ENCODE measurements at regions not wholly inside any gene's neighbourhood (a gene's known extent, or its start where the extent isn't known, plus 50 kb on each side); places are given as distances from the start of the nearest gene placed in this dataset.
"Not testable (repeated sequence)": the region's sequence is repeated elsewhere in the genome, so short reads cannot be mapped to it uniquely, and the experiment has no call there.

DNA sequence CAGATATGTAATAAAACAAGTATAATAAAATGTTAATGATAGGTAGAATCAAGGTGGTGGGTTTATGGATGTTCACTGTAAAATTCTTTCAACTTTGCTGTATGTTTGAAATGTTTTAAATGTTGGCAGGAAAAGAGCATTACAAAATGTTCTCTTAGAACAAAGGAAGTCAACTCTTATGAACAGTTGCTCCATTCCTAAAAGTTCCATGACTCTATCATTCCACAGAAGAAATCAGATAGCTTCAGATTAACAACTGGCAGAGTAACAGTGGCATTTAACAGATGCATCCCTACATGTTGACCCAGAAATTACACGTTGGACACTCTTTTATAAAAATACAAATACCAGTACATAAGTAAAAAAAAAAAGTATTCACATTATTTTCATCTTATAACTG is 2023.7 kb downstream of the ARAP2 start:
- intact Hi-C loops (cut with DNase I), result no loop called here
- DNase-seq (ENCODE audit: low spot score), result no peak

DNA sequence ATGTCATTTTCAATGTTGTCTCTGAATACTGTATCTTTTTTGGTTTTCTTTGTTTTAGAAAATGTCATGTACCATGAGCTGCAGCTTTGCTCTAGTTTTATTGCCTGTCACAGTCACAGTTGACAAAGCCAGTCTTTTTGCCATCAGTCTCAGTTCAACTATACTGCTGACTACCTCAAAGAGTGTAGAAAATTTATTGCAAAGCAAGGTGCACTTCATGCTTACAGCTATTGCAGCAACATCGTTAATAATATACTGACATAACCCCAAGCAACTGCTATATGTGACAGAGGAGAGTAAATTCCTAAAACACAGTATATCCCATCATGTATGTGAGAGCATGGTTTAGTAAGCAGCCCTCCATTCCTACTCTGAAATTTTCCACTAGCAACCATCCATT is 2022.3 kb downstream of the ARAP2 start:
- intact Hi-C loops (cut with DNase I), result no loop called here
- no peak for DNase-seq (ENCODE audit: low spot score)

DNA sequence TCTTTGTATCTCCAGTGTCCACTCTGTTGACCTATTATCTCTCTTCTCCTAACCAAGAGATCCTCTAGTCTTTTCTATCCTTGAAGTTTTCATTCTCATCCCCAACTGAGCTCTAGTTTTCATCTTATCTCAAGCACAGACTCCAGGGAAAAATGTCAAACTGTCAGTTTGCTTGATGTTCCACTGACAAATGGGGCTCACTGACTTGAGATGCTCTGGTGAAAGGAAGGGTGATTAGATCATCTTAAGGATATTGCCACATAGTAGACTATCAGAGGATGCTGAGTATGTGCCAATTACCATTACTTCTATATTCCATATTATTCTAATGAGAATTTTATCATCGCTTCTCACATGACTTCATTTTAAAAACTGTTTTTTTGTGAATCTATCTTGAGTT is 2008.2 kb downstream of the ARAP2 start:
- intact Hi-C loops (cut with DNase I), result no loop called here
- no peak for DNase-seq (ENCODE audit: low spot score)

DNA sequence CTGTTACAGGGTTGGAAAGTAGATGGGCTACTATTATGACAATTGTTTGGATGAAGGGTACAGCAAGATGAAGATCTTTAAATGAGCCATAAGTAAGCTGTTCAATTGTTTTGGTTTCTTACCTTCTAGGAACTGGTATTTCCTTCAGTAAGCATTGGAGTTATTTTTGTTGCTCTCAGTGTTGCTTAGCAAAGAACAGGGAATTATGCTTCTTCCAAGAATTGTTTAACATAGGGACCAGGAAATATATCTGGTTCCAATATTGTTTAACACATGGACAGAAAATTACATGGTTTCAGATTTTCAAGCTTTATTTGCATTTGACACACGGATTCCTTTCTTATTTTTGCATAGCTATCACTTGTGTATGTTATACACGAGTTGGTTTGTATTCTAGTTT is 1999.0 kb downstream of the ARAP2 start:
- no peak for DNase-seq (ENCODE audit: low spot score)
- intact Hi-C loops (cut with DNase I), result no loop called here

DNA sequence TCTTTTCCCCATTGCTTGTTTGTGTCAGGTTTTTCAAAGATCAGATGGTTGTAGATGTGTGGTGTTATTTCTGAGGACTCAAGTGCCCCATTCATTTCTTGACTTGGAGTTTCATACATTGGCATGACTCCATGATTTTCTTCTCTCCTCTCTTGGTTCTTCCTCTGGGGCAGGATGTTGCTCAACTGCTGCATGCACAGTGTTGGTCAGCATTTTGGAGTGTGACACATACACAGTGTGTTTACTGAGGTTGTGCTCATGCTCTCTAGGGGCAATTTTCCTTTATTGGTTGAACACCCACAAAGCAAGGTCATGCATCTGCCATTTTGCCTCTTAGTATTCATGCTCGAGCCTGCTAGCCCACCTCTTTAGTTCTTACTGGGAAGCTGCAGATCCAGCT is 1993.8 kb downstream of the ARAP2 start:
- no peak for DNase-seq (ENCODE audit: low spot score)
- intact Hi-C loops (cut with DNase I), result no loop called here

DNA sequence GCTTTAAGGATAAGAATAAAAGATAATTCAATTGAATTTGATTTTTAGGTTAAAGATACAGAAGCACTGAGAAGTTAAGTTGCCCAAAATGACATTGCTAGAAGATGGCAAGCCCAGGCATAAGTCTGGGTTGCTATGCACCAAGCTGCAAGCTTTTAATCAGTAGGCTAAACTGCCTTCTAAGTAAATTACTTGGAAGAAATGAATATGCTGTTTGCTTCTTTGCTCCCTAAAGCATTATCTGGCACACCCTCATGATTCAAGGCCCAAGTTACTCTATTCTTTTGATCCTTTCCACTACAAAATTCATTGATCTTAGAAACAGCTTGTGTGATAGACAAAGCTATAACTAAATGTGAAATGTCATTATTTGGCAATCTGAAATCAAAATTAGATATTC is 1991.1 kb downstream of the ARAP2 start:
- intact Hi-C loops (cut with DNase I), result no loop called here
- no peak for DNase-seq (ENCODE audit: low spot score)

DNA sequence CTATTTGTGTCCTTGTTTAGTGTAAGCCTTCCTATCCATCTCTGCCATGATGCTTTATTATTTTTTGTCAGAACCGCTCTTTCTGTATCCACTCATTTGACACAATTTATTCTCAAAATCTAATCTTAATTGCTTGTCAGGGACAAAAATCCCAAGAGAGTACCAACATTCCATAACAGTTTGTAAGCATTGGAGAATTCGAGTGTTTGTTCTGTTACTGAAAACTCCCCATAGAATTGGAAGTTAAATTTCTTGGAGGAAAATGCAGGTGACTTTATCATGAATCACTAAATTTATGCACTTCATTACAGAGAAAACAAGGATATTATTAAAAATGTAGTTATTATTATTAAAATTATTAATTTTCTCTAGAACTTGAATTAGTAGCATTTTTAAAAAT is 1986.1 kb downstream of the ARAP2 start:
- DNase-seq (ENCODE audit: low spot score), result no peak
- intact Hi-C loops (cut with DNase I), result no loop called here

DNA sequence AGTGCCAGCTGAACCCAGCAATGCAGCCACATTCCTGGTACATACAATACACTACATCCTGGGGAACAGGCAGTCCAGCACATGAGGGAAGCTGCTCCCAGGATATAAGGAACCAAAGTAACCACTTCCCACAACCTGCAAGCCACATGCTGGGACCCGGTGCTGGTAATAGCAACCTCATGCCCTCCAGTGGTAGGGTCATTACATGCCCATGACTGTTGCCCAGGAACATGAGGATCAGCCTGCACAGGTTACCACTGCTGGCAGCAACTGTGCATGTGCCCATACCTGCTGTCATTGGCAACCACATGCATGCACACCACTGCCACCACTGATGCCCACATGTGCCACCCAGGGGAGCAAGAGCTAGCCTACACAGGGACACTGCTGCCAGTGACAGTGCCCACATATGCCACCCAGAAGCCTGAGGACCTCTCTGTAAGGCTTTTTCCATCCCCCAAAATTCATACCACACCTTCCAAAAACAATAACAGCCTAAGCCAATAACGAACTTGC is 1982.5 kb downstream of the ARAP2 start:
- intact Hi-C loops (cut with DNase I), result no loop called here
- DNase-seq (ENCODE audit: low spot score), result no peak

DNA sequence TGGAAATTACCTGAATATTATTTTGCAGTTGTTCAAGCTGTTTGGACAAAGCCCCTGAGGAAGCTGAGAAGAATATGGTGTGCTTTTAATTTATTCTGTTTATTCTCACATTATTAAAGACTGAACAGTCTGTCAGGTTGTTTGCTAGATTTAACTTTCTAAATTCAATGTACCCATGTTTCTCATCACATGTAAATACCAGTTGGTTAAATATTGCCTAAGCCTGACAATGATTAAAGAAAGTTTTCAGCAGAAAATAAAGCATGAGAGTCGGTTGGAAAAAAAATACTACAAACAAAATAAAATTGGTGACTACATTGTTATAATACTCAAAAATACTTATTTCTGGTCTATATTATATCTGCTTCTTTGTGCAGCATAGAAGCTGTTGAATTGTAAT is 1974.7 kb downstream of the ARAP2 start:
- intact Hi-C loops (cut with DNase I), result no loop called here
- no peak for DNase-seq (ENCODE audit: low spot score)

DNA sequence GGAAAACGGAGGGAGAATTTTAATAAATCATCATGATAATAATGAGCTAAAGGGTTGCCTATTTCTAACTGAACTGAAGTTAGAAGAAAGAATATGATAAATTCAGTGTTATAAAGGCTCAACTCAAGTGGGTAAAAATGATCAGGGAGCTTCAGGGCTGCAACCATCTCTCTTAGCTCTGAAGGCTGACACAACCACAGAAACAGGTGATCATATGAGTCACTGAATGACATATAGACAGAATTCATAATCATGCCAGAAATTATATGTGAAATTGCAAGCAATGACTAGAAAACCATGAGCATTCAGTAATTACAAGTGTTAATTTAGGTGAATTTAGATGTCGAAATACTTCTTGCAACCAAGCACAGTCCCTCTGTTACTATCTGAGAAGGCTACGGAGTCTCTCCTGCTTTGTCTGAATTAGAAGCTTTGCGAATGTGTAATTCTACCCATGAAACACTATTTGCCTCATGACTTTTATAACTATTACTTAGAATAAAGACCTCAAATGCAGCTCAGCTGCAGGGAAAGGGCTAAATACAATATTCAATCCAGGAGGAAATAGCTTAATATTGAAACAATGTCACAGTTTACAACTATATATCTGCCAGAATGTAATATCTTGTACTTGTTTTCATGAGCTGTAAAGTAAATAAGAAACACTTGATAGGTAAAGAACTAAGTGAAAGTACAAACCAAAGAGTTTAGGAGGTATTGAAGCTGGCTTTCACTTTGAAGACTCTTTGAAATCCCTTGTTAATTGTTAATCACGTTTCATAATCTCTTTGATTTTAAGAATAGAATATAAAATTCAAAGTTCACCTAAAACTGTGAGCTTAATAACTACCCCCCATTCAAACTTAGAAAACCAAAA is 1972.6 kb downstream of the ARAP2 start:
- intact Hi-C loops (cut with DNase I), result no loop called here
- no peak for DNase-seq (ENCODE audit: low spot score)

DNA sequence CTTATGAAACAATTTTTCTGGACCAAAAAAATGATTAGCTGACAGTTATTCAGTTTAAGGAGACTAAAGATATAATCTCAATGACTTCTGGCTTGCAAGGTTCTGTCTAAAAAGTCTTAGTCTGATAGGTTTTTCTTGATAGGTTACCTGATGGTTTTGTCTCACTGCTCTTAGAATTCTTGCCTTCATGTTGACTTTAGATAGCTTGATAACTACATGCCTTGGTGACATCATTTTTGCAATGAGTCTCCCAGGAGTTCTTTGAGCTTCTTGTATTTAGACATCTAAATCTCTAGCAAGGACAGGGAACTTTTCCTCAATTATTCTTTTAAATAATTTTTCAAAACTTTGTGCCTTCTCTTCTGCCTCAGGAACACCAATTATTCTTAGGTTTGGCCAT is 1965.3 kb downstream of the ARAP2 start:
- no peak for DNase-seq (ENCODE audit: low spot score)
- intact Hi-C loops (cut with DNase I), result no loop called here

DNA sequence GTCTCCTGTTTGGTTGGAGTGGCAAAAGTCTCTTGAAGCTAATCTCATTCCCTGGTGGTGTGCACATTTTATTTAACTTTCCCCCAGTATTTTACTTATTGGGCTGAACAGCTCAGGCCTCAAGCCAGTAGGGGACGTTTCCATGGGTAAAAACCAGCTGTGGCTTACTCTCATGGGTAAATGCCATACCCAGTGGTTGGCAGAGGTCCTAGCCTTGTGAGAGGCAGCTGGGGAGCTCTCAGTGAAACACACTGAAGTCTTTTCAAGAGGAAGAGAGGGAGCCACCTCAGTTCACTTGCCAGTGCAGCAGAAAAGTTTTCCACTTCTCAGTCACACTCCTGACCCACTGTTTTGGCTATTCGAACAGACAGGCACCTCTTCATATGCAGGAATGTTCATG is 1964.2 kb downstream of the ARAP2 start:
- intact Hi-C loops (cut with DNase I), result no loop called here
- no peak for DNase-seq (ENCODE audit: low spot score)

DNA sequence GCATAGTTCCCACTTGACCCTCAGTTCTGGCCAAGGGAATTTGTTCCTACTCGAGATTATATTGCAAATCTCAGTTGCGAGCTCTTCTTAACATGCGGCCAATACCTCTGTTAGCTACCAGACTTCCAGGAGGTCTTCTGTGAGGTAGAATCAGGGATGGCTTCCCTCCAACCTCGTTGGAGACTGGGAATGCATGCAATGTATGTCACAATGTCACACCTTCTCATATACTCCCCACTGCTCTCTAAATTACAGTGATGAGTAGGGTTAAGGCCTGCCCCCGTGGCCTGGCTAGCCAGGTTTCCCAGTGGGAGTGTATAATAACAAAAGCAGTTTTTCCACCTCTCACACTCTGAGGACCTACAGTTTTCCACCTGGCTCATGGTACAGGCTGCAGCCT is 1962.5 kb downstream of the ARAP2 start:
- DNase-seq (ENCODE audit: low spot score), result no peak
- intact Hi-C loops (cut with DNase I), result no loop called here

DNA sequence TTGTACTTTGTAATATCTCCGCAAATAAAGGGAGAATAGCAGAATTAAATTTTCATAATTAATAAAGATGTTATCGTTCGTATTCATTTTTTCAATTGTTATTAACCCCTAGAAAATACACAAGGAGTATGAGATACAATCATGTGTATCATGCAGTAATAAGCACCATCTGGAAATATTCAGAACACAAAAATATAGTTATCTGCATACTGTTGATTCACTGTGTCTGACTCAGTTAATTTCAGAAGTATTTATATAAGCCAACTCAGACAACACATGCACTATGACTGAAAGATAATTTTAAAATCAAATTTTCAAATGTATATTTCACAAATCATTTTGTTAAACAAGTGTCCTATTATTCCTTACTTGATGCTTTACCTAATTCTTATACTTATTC is 1954.8 kb downstream of the ARAP2 start:
- intact Hi-C loops (cut with DNase I), result no loop called here
- no peak for DNase-seq (ENCODE audit: low spot score)

DNA sequence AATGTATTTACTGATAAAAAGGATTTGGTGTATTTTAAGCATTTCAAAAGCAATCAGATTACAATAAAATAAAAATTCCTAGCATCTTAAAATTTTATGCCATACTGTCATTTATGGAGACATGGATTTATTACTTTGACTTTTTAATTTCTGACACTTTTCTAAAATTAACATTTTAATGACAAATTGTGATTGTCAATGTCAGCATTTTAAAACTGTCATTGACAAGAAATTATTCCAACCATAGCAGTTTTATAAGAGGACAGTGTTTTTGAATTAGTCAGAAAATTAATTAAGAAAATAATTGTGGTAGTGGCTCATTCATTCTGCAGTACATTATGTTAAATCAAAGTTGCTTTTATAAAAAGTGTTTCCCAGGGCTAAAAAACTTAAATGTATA is 1954.4 kb downstream of the ARAP2 start:
- DNase-seq (ENCODE audit: low spot score), result no peak
- intact Hi-C loops (cut with DNase I), result no loop called here

DNA sequence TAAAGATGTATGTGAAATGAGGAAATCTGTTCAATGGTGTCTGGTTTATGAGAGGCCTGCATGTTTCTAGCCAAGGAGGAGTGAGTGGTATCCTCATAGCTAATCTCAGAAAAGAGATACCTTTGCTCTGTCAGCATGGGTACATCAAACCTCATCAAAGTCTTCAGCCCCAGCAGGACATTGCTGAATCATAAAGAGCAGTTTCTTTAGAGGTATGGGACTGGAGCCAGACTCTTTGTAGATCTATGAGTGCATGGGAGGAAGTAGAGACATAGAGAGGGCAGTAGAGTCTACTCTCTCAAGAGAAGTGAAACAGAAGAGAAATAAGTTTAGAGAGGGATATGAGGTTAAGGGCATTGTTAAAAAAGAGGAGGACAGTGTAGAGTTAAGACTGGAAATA is 1950.9 kb downstream of the ARAP2 start:
- intact Hi-C loops (cut with DNase I), result no loop called here
- DNase-seq (ENCODE audit: low spot score), result no peak

DNA sequence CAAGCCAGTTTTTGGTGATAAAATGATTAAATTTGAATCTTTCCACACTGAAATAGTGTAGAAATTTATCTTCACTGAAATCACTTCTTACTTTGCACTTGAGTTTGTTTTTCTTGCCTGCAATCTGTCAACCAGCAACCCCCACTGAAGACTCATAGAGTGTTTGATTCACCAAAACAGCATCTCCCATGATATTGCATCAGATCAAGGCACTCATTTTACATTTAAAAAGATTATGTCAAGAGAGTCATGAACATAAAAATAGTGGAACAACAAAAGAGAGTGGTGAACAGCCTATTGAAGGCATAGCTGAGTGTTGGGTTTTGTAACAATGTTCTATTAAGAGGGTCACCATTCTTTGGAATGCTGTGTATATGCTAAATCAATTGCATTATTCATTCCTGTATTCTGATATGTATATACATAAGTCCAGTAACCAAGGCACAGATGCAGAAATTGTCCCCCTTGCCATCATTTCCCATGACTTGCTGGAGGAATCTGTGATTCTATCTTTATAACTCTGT is 1934.9 kb downstream of the ARAP2 start:
- no peak for DNase-seq (ENCODE audit: low spot score)
- intact Hi-C loops (cut with DNase I), result no loop called here

DNA sequence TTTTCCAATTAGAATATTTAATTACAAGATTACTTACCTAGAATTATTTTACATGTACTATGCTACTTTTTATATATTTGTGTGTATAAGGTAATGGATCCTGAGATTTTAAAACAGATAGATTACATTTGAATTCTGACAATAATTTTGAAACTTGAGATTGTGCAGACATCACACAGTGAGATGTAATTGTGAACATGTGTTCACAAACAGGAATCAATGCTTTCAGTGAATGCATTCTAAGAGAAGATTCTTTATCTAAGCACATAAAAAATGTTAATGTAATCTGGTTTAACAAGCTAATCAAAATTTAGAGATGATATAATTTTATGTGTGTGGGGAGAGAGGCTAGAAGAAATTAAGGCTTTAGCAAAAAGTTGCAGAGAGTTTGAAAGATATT is 1925.5 kb downstream of the ARAP2 start:
- intact Hi-C loops (cut with DNase I), result no loop called here
- no peak for DNase-seq (ENCODE audit: low spot score)

DNA sequence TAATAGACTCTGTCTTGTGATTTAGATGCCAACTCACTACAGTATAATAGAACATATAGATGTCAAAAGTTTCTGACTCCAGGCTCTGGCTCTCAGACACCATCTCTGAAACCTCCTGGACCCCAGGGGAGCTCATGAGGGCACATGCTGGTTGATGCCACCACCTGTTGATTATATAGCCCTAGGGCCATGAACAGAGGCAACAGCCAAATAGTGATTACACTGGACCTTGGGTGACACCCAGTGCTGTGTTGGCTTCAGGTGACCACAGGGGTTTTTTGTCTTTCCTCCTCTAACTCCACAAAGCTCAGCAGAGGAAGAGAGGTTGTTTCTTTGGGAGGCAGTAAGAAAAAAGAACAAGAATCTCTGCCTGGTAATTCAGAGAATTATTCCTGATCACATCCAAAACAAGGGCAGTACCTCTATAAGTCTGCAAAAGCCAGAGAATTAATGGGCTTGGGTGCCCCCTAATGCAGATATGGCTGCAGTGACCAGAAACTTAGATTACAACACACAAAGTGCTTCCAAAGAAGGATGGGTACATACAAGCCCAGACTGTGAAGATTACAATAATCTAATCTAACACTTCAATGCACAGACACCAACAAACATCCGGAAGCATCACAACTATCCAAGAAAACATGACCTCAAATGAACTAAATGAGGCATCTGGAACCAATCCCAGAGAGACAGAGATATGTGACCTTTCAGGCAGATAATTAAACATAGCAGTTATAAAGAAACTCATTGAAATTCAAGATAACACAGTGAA is 1920.6 kb downstream of the ARAP2 start:
- no peak for DNase-seq (ENCODE audit: low spot score)
- intact Hi-C loops (cut with DNase I), result no loop called here

DNA sequence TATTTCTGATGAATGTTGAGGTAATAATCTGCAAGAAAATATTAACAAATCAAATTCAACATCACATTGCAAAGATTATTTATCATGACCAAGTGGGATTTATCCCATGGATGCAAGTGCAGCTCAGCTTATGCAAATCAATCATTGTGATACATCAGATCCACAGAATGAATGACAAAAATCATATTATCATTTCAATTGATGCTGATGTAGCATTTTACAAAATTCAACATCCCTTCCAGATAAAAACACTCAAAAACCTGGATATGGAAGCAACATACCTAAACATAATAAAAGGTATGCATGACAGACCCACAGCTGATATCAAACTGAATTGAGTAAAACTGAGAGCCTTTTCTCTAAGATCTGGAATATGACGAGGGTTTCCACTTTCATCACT is 1915.4 kb downstream of the ARAP2 start:
- intact Hi-C loops (cut with DNase I), result no loop called here
- no peak for DNase-seq (ENCODE audit: low spot score)

DNA sequence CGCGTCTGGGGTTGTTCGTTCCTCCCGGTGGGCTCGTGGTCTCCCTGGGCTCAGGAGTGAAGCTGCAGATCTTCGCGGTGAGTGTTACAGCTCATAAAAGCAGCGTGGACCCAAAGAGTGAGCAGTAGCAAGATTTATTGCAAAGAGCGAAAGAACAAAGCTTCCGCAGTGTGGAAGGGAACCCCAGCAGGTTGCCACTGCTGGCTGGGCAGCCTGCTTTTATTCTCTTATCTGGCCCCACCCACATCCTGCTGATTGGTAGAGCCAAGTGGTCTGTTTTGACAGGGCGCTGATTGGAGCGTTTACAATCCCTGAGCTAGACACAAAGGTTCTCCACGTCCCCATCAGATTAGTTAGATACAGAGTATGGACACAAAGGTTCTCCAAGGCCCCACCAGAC is 1909.2 kb downstream of the ARAP2 start:
- DNase-seq (ENCODE audit: low spot score); intact Hi-C loops (cut with DNase I): not testable (repeated sequence)
